ENCODE measurements at regions not wholly inside any gene's neighbourhood (a gene's known extent, or its start where the extent isn't known, plus 50 kb on each side); places are given as distances from the start of the nearest gene placed in this dataset.

GRCh38 chr5:89613222-89613956 lies 730.4 kb upstream of the MEF2C start:
- H3K4me1 ChIP-seq, result no peaks in the 10 kb centered on the region
- in situ Hi-C loops (cut with MboI; ENCODE audit: low pct_ligation_motif_present in 1 of 4, low pct_unique_long_range_greater_than_20kb in 1 of 4, low sequenced_read_pairs in 3 of 4) (no loop called here), intact Hi-C loops (cut with DNase I; ENCODE audit: low total_unique reads) (no loop called here)
- H3K9me3 ChIP-seq, result no peaks in the 10 kb centered on the region
- no peak overlapping the region for H3K27ac ChIP-seq
- 87 to 88% methylated on average over 2 to 3 of the region's 3 CpGs for WGBS, 2 donors (ENCODE audit: low coverage in 1 of 2)
- TF ChIP-seq CTCF (IDR thresholded peaks at IDR 0.05), result no peak
- TF ChIP-seq EP300 (IDR thresholded peaks at IDR 0.05; ENCODE audit: low read depth), result no peak
- no peak for TF ChIP-seq POLR2AphosphoS5 (IDR thresholded peaks at IDR 0.05)
- no peak for TF ChIP-seq POLR2A (IDR thresholded peaks at IDR 0.05)
- no peaks in the 10 kb centered on the region for H3K27me3 ChIP-seq
- H3K4me3 ChIP-seq, result no peak overlapping the region
- DNase-seq, result no peak
- H3K36me3 ChIP-seq, result no peaks in the 10 kb centered on the region

- H3K4me1 ChIP-seq, result no peaks in the 10 kb centered on the region
- no peak for DNase-seq
- no peaks in the 10 kb centered on the region for H3K9me3 ChIP-seq
- intact Hi-C loops (cut with DNase I; ENCODE audit: low total_unique reads) (no loop called here), in situ Hi-C loops (cut with MboI; ENCODE audit: low pct_ligation_motif_present in 1 of 4, low pct_unique_long_range_greater_than_20kb in 1 of 4, low sequenced_read_pairs in 3 of 4) (no loop called here)
- no peaks in the 10 kb centered on the region for H3K36me3 ChIP-seq
- H3K4me3 ChIP-seq, result no peak overlapping the region
- TF ChIP-seq EP300 (IDR thresholded peaks at IDR 0.05; ENCODE audit: low read depth) (no peak), POLR2A (IDR thresholded peaks at IDR 0.05) (no peak), POLR2AphosphoS5 (IDR thresholded peaks at IDR 0.05) (no peak), CTCF (IDR thresholded peaks at IDR 0.05) (no peak)
- no peaks in the 10 kb centered on the region for H3K27me3 ChIP-seq
- WGBS, 2 donors (ENCODE audit: low coverage in 1 of 2), result 71 to 75% methylated on average over 4 of the region's 4 CpGs
- no peak overlapping the region for H3K27ac ChIP-seq
These were observed 724.1 kb upstream of the MEF2C start for GRCh38 chr5:89606939-89607534.

GRCh38 chr5:89604342-89604741 lies 721.4 kb upstream of the MEF2C start:
- Histone ChIP-seq H3K9me3 (no peaks in the 10 kb centered on the region), H3K36me3 (no peaks in the 10 kb centered on the region), H3K4me1 (no peaks in the 10 kb centered on the region), H3K27me3 (no peaks in the 10 kb centered on the region), H3K27ac (no peak overlapping the region), H3K4me3 (no peak overlapping the region)
- WGBS, 2 donors (ENCODE audit: low coverage in 1 of 2), result 85% methylated on average over 1 of the region's 1 CpG; no CpG with 5 or more reads in 1 of the 2 donors
- TF ChIP-seq CTCF (IDR thresholded peaks at IDR 0.05) (no peak), POLR2A (IDR thresholded peaks at IDR 0.05) (no peak), POLR2AphosphoS5 (IDR thresholded peaks at IDR 0.05) (no peak), EP300 (IDR thresholded peaks at IDR 0.05; ENCODE audit: low read depth) (no peak)
- intact Hi-C loops (cut with DNase I; ENCODE audit: low total_unique reads) (no loop called here), in situ Hi-C loops (cut with MboI; ENCODE audit: low pct_ligation_motif_present in 1 of 4, low pct_unique_long_range_greater_than_20kb in 1 of 4, low sequenced_read_pairs in 3 of 4) (no loop called here)
- no peak for DNase-seq

GRCh38 chr5:89601880-89602279 lies 718.9 kb upstream of the MEF2C start:
- Histone ChIP-seq H3K36me3 (no peaks in the 10 kb centered on the region), H3K4me1 (no peaks in the 10 kb centered on the region), H3K4me3 (no peak overlapping the region), H3K27me3 (no peaks in the 10 kb centered on the region), H3K27ac (no peak overlapping the region), H3K9me3 (no peaks in the 10 kb centered on the region)
- in situ Hi-C loops (cut with MboI; ENCODE audit: low pct_ligation_motif_present in 1 of 4, low pct_unique_long_range_greater_than_20kb in 1 of 4, low sequenced_read_pairs in 3 of 4), result no loop called here
- DNase-seq, result no peak
- 90% methylated on average over 12 of the region's 12 CpGs; no CpG with 5 or more reads in 1 of the 2 donors for WGBS, 2 donors (ENCODE audit: low coverage in 1 of 2)
- TF ChIP-seq EP300 (IDR thresholded peaks at IDR 0.05; ENCODE audit: low read depth) (no peak), POLR2AphosphoS5 (IDR thresholded peaks at IDR 0.05) (no peak), POLR2A (IDR thresholded peaks at IDR 0.05) (no peak), CTCF (IDR thresholded peaks at IDR 0.05) (no peak)
- intact Hi-C loops (cut with DNase I; ENCODE audit: low total_unique reads), result no loop called here
